K562 (cell line): ENCODE measurements at regions not wholly inside any gene's neighbourhood (a gene's known extent, or its start where the extent isn't known, plus 50 kb on each side); places are given as distances from the start of the nearest gene placed in this dataset.

Experiments
- BHLHE40 ChIP-seq: IDR thresholded peaks from 2 replicates; pipeline ENCODE4 v1.6.1; 2011; ENCODE audit warnings: low read length, improper control_type of control experiment
- GABPA ChIP-seq: fragments of 200-800 bp; sonication (Bioruptor generic); conservative IDR thresholded peaks from 2 replicates; pipeline ENCODE4 v1.6.1; 2016; ENCODE audit warnings: low read depth, missing genetic modification characterization, missing compliant biosample characterization
- LARP7 ChIP-seq: fragments of 450-650 bp; IDR thresholded peaks from 2 replicates; pipeline ENCODE4 v1.6.1; 2016
- SIN3A ChIP-seq, 2 experiments: fragments of 150-350 bp in 1 of 2; IDR thresholded peaks; 2 replicates each; pipeline ENCODE4 v1.6.1; 2011 to 2016; ENCODE audit warnings: borderline replicate concordance in 2 of 2, low read depth in 2 of 2, low read length in 2 of 2, mild to moderate bottlenecking in 2 of 2, moderate library complexity in 2 of 2; ENCODE audit not compliant: control insufficient read depth in 1 of 2
- ZBTB7A ChIP-seq: IDR thresholded peaks from 2 replicates; pipeline ENCODE4 v1.6.1; 2011; ENCODE audit warnings: low read depth, mild to moderate bottlenecking, low read length, moderate library complexity, borderline replicate concordance; ENCODE audit not compliant: control insufficient read depth
- ZNF232 ChIP-seq: sonication (generic); formaldehyde crosslinking; IDR thresholded peaks from 2 replicates; pipeline ENCODE4 v1.8.0; 2022; ENCODE audit warnings: mild to moderate bottlenecking, missing genetic modification reagents
- TF ChIP-seq, protein P1 (sequence below), 3 experiments: IDR thresholded peaks in 2 of 3; conservative IDR thresholded peaks in 1 of 3; 2 replicates each; pipeline ENCODE4 v1.5.1; 2011 to 2012; ENCODE audit warnings: low read length in 3 of 3, mild to moderate bottlenecking in 3 of 3, control low read depth in 2 of 3, improper control_type of control experiment in 1 of 3, inconsistent platforms in 1 of 3, low read depth in 1 of 3, mixed read lengths in 1 of 3, moderate library complexity in 1 of 3; ENCODE audit not compliant: insufficient read depth in 2 of 3

GRCh38 chr9:113742878-113743277 lies 133.2 kb upstream of the ZNF618 start:
- TF ChIP-seq SIN3A (IDR thresholded peaks at IDR 0.05; ENCODE audit: borderline replicate concordance in 2 of 2, control insufficient read depth in 1 of 2, low read depth in 2 of 2, low read length in 2 of 2) (no peak), BHLHE40 (no peak), ZBTB7A (no peak), LARP7 (no peak), GABPA (tag) (no peak), ZNF232 (CRISPR knock-in tag) (no peak)
- TF ChIP-seq, protein P1, sequence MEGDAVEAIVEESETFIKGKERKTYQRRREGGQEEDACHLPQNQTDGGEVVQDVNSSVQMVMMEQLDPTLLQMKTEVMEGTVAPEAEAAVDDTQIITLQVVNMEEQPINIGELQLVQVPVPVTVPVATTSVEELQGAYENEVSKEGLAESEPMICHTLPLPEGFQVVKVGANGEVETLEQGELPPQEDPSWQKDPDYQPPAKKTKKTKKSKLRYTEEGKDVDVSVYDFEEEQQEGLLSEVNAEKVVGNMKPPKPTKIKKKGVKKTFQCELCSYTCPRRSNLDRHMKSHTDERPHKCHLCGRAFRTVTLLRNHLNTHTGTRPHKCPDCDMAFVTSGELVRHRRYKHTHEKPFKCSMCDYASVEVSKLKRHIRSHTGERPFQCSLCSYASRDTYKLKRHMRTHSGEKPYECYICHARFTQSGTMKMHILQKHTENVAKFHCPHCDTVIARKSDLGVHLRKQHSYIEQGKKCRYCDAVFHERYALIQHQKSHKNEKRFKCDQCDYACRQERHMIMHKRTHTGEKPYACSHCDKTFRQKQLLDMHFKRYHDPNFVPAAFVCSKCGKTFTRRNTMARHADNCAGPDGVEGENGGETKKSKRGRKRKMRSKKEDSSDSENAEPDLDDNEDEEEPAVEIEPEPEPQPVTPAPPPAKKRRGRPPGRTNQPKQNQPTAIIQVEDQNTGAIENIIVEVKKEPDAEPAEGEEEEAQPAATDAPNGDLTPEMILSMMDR (IDR thresholded peaks at IDR 0.05 in 2 of 3, conservative IDR thresholded peaks at IDR 0.05 in 1 of 3; ENCODE audit: insufficient read depth in 2 of 3, low read depth in 1 of 3, low read length in 3 of 3) = no peak
